GM23338 (cell line): ENCODE measurements at regions not wholly inside any gene's neighbourhood (a gene's known extent, or its start where the extent isn't known, plus 50 kb on each side); places are given as distances from the start of the nearest gene placed in this dataset.

ENCODE experiments used
- ATAC-seq: fragments of 200-7000 bp; cut with Tn5 transposase; 3 replicates; pipeline ENCODE4 v1.9.1; 2020
- DNase-seq: peaks from one replicate; pipeline ENCODE4 v3.0.0-alpha.2; 2015; ENCODE audit warnings: low spot score
- H2AFZ ChIP-seq: fragments of 200-600 bp; sonication (generic); 2 replicates; pipeline ENCODE4 v1.8.0; 2016; ENCODE audit warnings: antibody characterized with exemption, mild to moderate bottlenecking, moderate library complexity
- H3F3A ChIP-seq: fragments of 200-600 bp; sonication (generic); replicated peaks from 2 replicates; pipeline ENCODE4 v1.8.0; 2017; ENCODE audit warnings: antibody characterized with exemption, mixed run types, low read depth
- H3K27ac ChIP-seq: fragments of 200-600 bp; sonication (generic); 2 replicates; pipeline ENCODE4 v1.6.1; 2016; ENCODE audit warnings: low read depth
- H3K27me3 ChIP-seq: fragments of 200-600 bp; sonication (generic); 2 replicates; pipeline ENCODE4 v1.8.0; 2016; ENCODE audit warnings: mild to moderate bottlenecking, mixed run types, moderate library complexity; ENCODE audit not compliant: insufficient read depth
- H3K36me3 ChIP-seq: fragments of 200-600 bp; sonication (generic); 2 replicates; pipeline ENCODE4 v1.8.0; 2016; ENCODE audit warnings: mild to moderate bottlenecking; ENCODE audit not compliant: insufficient read depth
- H3K4me1 ChIP-seq: fragments of 200-600 bp; sonication (generic); 2 replicates; pipeline ENCODE4 v1.8.0; 2016; ENCODE audit warnings: mild to moderate bottlenecking, moderate library complexity; ENCODE audit not compliant: insufficient read depth
- H3K4me2 ChIP-seq: fragments of 200-600 bp; sonication (generic); 2 replicates; pipeline ENCODE4 v1.7.1; 2017; ENCODE audit warnings: mixed run types
- H3K4me3 ChIP-seq: fragments of 200-600 bp; sonication (generic); 2 replicates; pipeline ENCODE4 v1.6.1; 2016; ENCODE audit warnings: mixed run types
- H3K79me2 ChIP-seq: fragments of 200-600 bp; sonication (generic); replicated peaks from 2 replicates; pipeline ENCODE4 v1.8.0; 2017; ENCODE audit warnings: mild to moderate bottlenecking; ENCODE audit not compliant: insufficient read depth
- H3K9me2 ChIP-seq: fragments of 200-600 bp; sonication (generic); 2 replicates; pipeline ENCODE4 v1.8.0; 2017; ENCODE audit not compliant: insufficient read depth
- H4K20me1 ChIP-seq: fragments of 200-600 bp; sonication (generic); replicated peaks from 2 replicates; pipeline ENCODE4 v1.8.0; 2017; ENCODE audit warnings: mild to moderate bottlenecking; ENCODE audit not compliant: insufficient read depth
- H3K27ac Mint-ChIP-seq: 2 replicates; pipeline ENCODE4 v1.8.0; 2020; ENCODE audit warnings: inconsistent platforms, mild to moderate bottlenecking, moderate library complexity, mixed read lengths
- H3K27me3 Mint-ChIP-seq: 3 replicates; pipeline ENCODE4 v1.8.0; 2022; ENCODE audit warnings: low read depth, mild to moderate bottlenecking, moderate library complexity, mixed read lengths, inconsistent platforms; ENCODE audit not compliant: insufficient read depth, poor library complexity
- H3K36me3 Mint-ChIP-seq: 3 replicates; pipeline ENCODE4 v1.8.0; 2021; ENCODE audit warnings: low read depth, mild to moderate bottlenecking, inconsistent platforms, moderate library complexity, mixed read lengths
- H3K4me1 Mint-ChIP-seq: 3 replicates; pipeline ENCODE4 v1.8.0; 2020; ENCODE audit warnings: mild to moderate bottlenecking, inconsistent platforms, mixed read lengths
- H3K4me3 Mint-ChIP-seq: 3 replicates; pipeline ENCODE4 v1.8.0; 2021; ENCODE audit warnings: moderate library complexity, mild to moderate bottlenecking, inconsistent platforms, mixed read lengths
- H3K9me3 Mint-ChIP-seq: 3 replicates; pipeline ENCODE4 v1.8.0; 2020; ENCODE audit warnings: moderate library complexity, mild to moderate bottlenecking, inconsistent platforms, mixed read lengths
- CREB1 ChIP-seq: fragments of 250-450 bp; sonication (Bioruptor Pico); IDR thresholded peaks from 2 replicates; pipeline ENCODE4 v1.5.0; 2020; ENCODE audit warnings: low read depth, mild to moderate bottlenecking, moderate library complexity
- ETS1 ChIP-seq: IDR thresholded peaks from 2 replicates; pipeline ENCODE4 v1.6.1; 2016; ENCODE audit warnings: antibody characterized with exemption
- EZH2 ChIP-seq: fragments of 200-600 bp; sonication (generic); IDR thresholded peaks from one replicate; pipeline ENCODE4 v1.8.0; 2017; ENCODE audit warnings: antibody characterized with exemption, mild to moderate bottlenecking, low read depth; ENCODE audit not compliant: unreplicated experiment
- EZH2phosphoT487 ChIP-seq: fragments of 200-600 bp; sonication (generic); IDR thresholded peaks from one replicate; pipeline ENCODE4 v1.8.1; 2018; ENCODE audit warnings: antibody characterized with exemption; ENCODE audit not compliant: unreplicated experiment
- JUNB ChIP-seq: IDR thresholded peaks from one replicate; pipeline ENCODE4 v1.6.1; 2016; ENCODE audit warnings: antibody characterized with exemption; ENCODE audit not compliant: unreplicated experiment
- NANOG ChIP-seq: IDR thresholded peaks from 2 replicates; pipeline ENCODE4 v1.6.1; 2016; ENCODE audit warnings: antibody characterized with exemption, borderline replicate concordance
- POLR2AphosphoS5 ChIP-seq: IDR thresholded peaks from 2 replicates; pipeline ENCODE4 v1.6.1; 2016; ENCODE audit warnings: antibody characterized with exemption, low read depth
- REST ChIP-seq: IDR thresholded peaks from one replicate; pipeline ENCODE4 v1.6.1; 2018; ENCODE audit warnings: antibody characterized with exemption; ENCODE audit not compliant: unreplicated experiment
- STAT1 ChIP-seq: IDR thresholded peaks from one replicate; pipeline ENCODE4 v1.6.1; 2016; ENCODE audit warnings: antibody characterized with exemption; ENCODE audit not compliant: unreplicated experiment
- ZNF114 ChIP-seq: fragments of 250-450 bp; sonication (Bioruptor Pico); IDR thresholded peaks from 2 replicates; pipeline ENCODE4 v1.5.0; 2020; ENCODE audit warnings: mild to moderate bottlenecking, moderate library complexity
- ZNF331 ChIP-seq: fragments of 250-450 bp; sonication (Bioruptor Pico); IDR thresholded peaks from 2 replicates; pipeline ENCODE4 v1.5.0; 2020; ENCODE audit warnings: low read depth, mild to moderate bottlenecking, moderate library complexity
- ZNF462 ChIP-seq: fragments of 250-450 bp; sonication (Bioruptor Pico); IDR thresholded peaks from 2 replicates; pipeline ENCODE4 v1.5.0; 2020; ENCODE audit warnings: mild to moderate bottlenecking, moderate library complexity
- TF ChIP-seq, protein P1 (sequence below), 2 experiments: fragments of 200-600 bp in 1 of 2; sonication (generic) in 1 of 2; conservative IDR thresholded peaks; 2 replicates each; pipeline versions ENCODE4 v1.5.1 to v1.6.1; 2016 to 2017; ENCODE audit warnings: antibody characterized with exemption in 2 of 2, low read depth in 2 of 2, mild to moderate bottlenecking in 2 of 2, moderate library complexity in 1 of 2

DNA sequence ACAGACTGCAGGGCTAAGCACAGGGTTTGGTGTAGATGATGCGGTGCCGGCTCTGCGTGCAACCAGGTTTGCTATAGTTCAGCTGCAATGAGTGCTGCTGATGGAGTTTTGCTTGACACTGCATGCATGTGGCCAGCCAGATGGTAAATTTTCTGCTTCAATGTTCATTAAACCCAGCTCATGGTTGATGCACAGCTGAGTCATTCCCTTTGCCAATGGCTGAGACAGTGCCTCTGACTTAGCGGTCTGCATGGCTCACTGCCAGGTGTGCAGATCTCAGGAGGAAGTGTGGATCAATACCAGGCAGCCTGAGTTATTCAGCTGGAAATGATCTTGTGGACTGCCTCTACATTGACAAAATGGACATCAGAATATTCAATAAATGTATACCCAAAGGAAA is 172.7 kb upstream of the ZP4 start:
- Histone ChIP-seq H3K4me2 (no peak overlapping the region), H3F3A (no peaks in the 10 kb centered on the region), H3K27me3 (no peaks in the 10 kb centered on the region), H3K36me3 (no peaks in the 10 kb centered on the region), H3K79me2 (no peaks in the 10 kb centered on the region), H3K9me2 (no peaks in the 10 kb centered on the region; the same call in none of the 2 replicates), H2AFZ (no peak overlapping the region), H3K27ac (no peak overlapping the region), H3K4me3 (no peak overlapping the region), H4K20me1 (no peaks in the 10 kb centered on the region), H3K4me1 (no peaks in the 10 kb centered on the region)
- H3K4me3 Mint-ChIP-seq = no peak overlapping the region
- TF ChIP-seq JUNB (no peak), EZH2 (no peak), STAT1 (no peak), REST (no peak), ETS1 (no peak), POLR2AphosphoS5 (no peak), CREB1 (CRISPR knock-in tag) (no peak), ZNF114 (CRISPR knock-in tag) (no peak), ZNF462 (CRISPR knock-in tag) (no peak), NANOG (no peak), EZH2phosphoT487 (no peak), ZNF331 (CRISPR knock-in tag) (no peak)
- TF ChIP-seq, protein P1, sequence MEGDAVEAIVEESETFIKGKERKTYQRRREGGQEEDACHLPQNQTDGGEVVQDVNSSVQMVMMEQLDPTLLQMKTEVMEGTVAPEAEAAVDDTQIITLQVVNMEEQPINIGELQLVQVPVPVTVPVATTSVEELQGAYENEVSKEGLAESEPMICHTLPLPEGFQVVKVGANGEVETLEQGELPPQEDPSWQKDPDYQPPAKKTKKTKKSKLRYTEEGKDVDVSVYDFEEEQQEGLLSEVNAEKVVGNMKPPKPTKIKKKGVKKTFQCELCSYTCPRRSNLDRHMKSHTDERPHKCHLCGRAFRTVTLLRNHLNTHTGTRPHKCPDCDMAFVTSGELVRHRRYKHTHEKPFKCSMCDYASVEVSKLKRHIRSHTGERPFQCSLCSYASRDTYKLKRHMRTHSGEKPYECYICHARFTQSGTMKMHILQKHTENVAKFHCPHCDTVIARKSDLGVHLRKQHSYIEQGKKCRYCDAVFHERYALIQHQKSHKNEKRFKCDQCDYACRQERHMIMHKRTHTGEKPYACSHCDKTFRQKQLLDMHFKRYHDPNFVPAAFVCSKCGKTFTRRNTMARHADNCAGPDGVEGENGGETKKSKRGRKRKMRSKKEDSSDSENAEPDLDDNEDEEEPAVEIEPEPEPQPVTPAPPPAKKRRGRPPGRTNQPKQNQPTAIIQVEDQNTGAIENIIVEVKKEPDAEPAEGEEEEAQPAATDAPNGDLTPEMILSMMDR (conservative IDR thresholded peaks at IDR 0.05; ENCODE audit: low read depth in 2 of 2) = no peak
- ATAC-seq (no peak), DNase-seq (no peak)
- H3K9me3 Mint-ChIP-seq = peaks cover 14% of the 10 kb centered on the region
- H3K36me3 Mint-ChIP-seq = peaks cover 10% of the 10 kb centered on the region; the same call in 2 of the 3 replicates
- H3K27me3 Mint-ChIP-seq = no peaks in the 10 kb centered on the region
- H3K4me1 Mint-ChIP-seq = no peaks in the 10 kb centered on the region
- H3K27ac Mint-ChIP-seq = no peak overlapping the region
